Parathyroid adenoma (tissue), 2 donors: ENCODE measurements at regions not wholly inside any gene's neighbourhood (a gene's known extent, or its start where the extent isn't known, plus 50 kb on each side); places are given as distances from the start of the nearest gene placed in this dataset.

ENCODE experiments used
- H2AFZ ChIP-seq: fragments of 300-600 bp; sonication (generic); one replicate; pipeline ENCODE4 v1.7.0; 2017; ENCODE audit warnings: antibody characterized with exemption, mild to moderate bottlenecking
- H3K27ac ChIP-seq: fragments of 300-600 bp; sonication (generic); one replicate; pipeline ENCODE4 v1.7.0; 2017
- H3K27me3 ChIP-seq: fragments of 300-600 bp; sonication (generic); one replicate; pipeline ENCODE4 v1.7.0; 2017; ENCODE audit warnings: low read length; ENCODE audit not compliant: control insufficient read depth, insufficient read depth
- H3K36me3 ChIP-seq: fragments of 300-600 bp; sonication (generic); one replicate; pipeline ENCODE4 v1.7.0; 2017; ENCODE audit warnings: low read length; ENCODE audit not compliant: control insufficient read depth, insufficient read depth
- H3K4me1 ChIP-seq: fragments of 300-600 bp; sonication (generic); one replicate; pipeline ENCODE4 v1.7.0; 2017; ENCODE audit warnings: control low read depth
- H3K4me2 ChIP-seq: fragments of 300-600 bp; sonication (generic); one replicate; pipeline ENCODE4 v1.7.0; 2017; ENCODE audit warnings: low read length
- H3K4me3 ChIP-seq: fragments of 300-600 bp; sonication (generic); one replicate; pipeline ENCODE4 v1.7.0; 2017; ENCODE audit warnings: low read depth, low read length
- H3K79me2 ChIP-seq: fragments of 300-600 bp; sonication (generic); one replicate; pipeline ENCODE4 v1.7.0; 2017; ENCODE audit warnings: control low read depth
- H3K9ac ChIP-seq: fragments of 300-600 bp; sonication (generic); one replicate; pipeline ENCODE4 v1.7.0; 2017; ENCODE audit warnings: mild to moderate bottlenecking
- H3K9me3 ChIP-seq: fragments of 300-600 bp; sonication (generic); one replicate; pipeline ENCODE4 v1.7.0; 2017; ENCODE audit warnings: low read length; ENCODE audit not compliant: control insufficient read depth
- TF ChIP-seq, protein P1 (sequence below): fragments of 300-600 bp; sonication (generic); IDR thresholded peaks from one replicate; pipeline ENCODE4 v1.7.0; 2017; ENCODE audit warnings: antibody characterized with exemption, mild to moderate bottlenecking
- donor health status: primary hyperparathyroidism.

GRCh38 chr4:58254291-58254690 is 1144.1 kb upstream of the IGFBP7 start:
- H3K27me3 ChIP-seq: no peaks in the 10 kb centered on the region
- no peak overlapping the region for H3K9ac ChIP-seq
- no peaks in the 10 kb centered on the region for H3K9me3 ChIP-seq

DNA sequence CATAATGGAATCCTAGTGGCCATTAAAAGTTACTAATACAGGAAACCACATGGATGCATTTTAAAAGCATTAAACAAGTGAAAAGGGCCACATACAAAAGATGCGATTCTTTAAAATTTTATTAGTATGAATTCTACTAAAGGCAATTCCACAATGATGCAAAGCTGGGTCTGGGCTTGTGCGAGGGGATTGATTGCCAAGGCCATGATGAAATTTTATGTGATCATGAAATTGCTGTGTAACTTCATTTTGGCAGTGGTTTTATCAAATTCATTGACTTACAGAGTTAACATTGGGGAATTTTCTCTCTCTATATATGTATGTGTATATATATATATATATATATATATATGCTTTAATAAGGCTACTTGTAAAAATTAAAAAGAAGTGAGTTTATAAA is 1142.5 kb upstream of the IGFBP7 start:
- TF ChIP-seq, protein P1, sequence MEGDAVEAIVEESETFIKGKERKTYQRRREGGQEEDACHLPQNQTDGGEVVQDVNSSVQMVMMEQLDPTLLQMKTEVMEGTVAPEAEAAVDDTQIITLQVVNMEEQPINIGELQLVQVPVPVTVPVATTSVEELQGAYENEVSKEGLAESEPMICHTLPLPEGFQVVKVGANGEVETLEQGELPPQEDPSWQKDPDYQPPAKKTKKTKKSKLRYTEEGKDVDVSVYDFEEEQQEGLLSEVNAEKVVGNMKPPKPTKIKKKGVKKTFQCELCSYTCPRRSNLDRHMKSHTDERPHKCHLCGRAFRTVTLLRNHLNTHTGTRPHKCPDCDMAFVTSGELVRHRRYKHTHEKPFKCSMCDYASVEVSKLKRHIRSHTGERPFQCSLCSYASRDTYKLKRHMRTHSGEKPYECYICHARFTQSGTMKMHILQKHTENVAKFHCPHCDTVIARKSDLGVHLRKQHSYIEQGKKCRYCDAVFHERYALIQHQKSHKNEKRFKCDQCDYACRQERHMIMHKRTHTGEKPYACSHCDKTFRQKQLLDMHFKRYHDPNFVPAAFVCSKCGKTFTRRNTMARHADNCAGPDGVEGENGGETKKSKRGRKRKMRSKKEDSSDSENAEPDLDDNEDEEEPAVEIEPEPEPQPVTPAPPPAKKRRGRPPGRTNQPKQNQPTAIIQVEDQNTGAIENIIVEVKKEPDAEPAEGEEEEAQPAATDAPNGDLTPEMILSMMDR: no peak
- Histone ChIP-seq H3K4me3 (no peak overlapping the region), H3K79me2 (no peaks in the 10 kb centered on the region), H3K27ac (no peak overlapping the region), H3K36me3 (no peaks in the 10 kb centered on the region), H3K4me1 (no peaks in the 10 kb centered on the region), H3K4me2 (no peak overlapping the region), H2AFZ (no peak overlapping the region), H3K9ac (no peak overlapping the region), H3K27me3 (no peaks in the 10 kb centered on the region), H3K9me3 (no peaks in the 10 kb centered on the region)

More at GRCh38 chr4:58254291-58254690, 1144.1 kb upstream of the IGFBP7 start:
- H3K4me1 ChIP-seq: no peaks in the 10 kb centered on the region
- H3K36me3 ChIP-seq: no peaks in the 10 kb centered on the region
- H2AFZ ChIP-seq: no peak overlapping the region
- no peak overlapping the region for H3K27ac ChIP-seq
- no peaks in the 10 kb centered on the region for H3K79me2 ChIP-seq
- H3K4me3 ChIP-seq: no peak overlapping the region
- TF ChIP-seq, protein P1: no peak
- no peak overlapping the region for H3K4me2 ChIP-seq

- Histone ChIP-seq H3K9ac (no peak overlapping the region), H2AFZ (no peak overlapping the region), H3K27me3 (no peaks in the 10 kb centered on the region), H3K79me2 (no peaks in the 10 kb centered on the region), H3K36me3 (no peaks in the 10 kb centered on the region), H3K4me1 (no peaks in the 10 kb centered on the region), H3K27ac (no peak overlapping the region), H3K9me3 (no peaks in the 10 kb centered on the region), H3K4me3 (no peak overlapping the region), H3K4me2 (no peak overlapping the region)
- TF ChIP-seq, protein P1: no peak
Measured at GRCh38 chr4:58247792-58248191, 1137.6 kb upstream of the IGFBP7 start.

DNA sequence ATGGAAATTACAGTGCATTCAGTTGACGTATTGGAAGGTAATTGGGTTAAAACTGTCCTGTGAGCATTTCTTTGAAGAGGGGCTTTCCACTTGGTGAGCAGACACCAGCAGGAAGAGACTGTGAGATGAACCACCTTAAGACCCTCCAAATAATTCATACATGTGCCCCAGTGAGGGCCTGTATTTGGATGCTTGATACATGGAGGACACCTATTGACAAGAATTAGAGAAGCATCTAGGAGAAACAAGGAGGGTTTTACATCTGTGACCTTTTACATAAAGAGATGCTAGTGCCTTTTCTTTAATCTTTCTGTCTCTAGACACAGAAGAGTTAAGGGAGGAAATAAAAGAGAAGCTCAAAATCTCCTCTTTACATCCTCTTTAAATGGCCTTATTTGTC is 1115.3 kb upstream of the IGFBP7 start:
- H3K36me3 ChIP-seq: no peaks in the 10 kb centered on the region
- no peak overlapping the region for H2AFZ ChIP-seq
- H3K9ac ChIP-seq: no peak overlapping the region
- H3K27me3 ChIP-seq: no peaks in the 10 kb centered on the region
- H3K4me3 ChIP-seq: no peak overlapping the region
- H3K79me2 ChIP-seq: no peaks in the 10 kb centered on the region
- no peaks in the 10 kb centered on the region for H3K4me1 ChIP-seq
- no peak overlapping the region for H3K27ac ChIP-seq
- TF ChIP-seq, protein P1: no peak
- no peaks in the 10 kb centered on the region for H3K9me3 ChIP-seq
- H3K4me2 ChIP-seq: no peak overlapping the region

DNA sequence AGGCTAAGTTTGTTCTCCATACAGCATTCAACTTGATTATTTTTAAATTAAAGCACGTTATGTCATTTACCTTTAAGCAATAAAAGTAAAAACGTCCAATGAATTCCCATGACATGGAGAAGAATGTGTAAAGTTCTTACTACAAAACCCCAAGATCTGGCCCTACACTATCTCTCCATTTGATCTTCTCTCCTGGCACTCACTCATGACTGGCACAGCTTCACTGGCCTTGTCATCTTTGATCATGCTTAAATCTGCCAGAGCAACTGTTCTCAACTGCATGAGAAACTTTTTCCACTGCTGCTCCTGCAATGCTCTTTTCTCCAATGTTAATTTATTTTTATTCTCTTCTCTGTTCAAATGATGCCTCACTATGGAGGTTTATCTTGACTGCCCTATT is 1109.0 kb upstream of the IGFBP7 start:
- no peak overlapping the region for H3K27ac ChIP-seq
- no peak overlapping the region for H2AFZ ChIP-seq
- H3K4me1 ChIP-seq: no peaks in the 10 kb centered on the region
- H3K79me2 ChIP-seq: no peaks in the 10 kb centered on the region
- no peaks in the 10 kb centered on the region for H3K27me3 ChIP-seq
- H3K36me3 ChIP-seq: no peaks in the 10 kb centered on the region
- TF ChIP-seq, protein P1: no peak
- no peak overlapping the region for H3K4me2 ChIP-seq
- no peaks in the 10 kb centered on the region for H3K9me3 ChIP-seq
- no peak overlapping the region for H3K9ac ChIP-seq
- no peak overlapping the region for H3K4me3 ChIP-seq
